Keratinocyte (primary cell): ENCODE measurements at regions not wholly inside any gene's neighbourhood (a gene's known extent, or its start where the extent isn't known, plus 50 kb on each side); places are given as distances from the start of the nearest gene placed in this dataset.

Source experiments
- DNase-seq: peaks from one replicate; pipeline ENCODE4 v3.0.0-alpha.2; 2011; ENCODE audit warnings: low read depth, missing footprints, low spot score
- FAIRE-seq: peaks from 2 replicates; lab custom pipeline; 2011; peaks lifted over from hg19 to GRCh38; lab: Jason Lieb, UNC
- H2AFZ ChIP-seq: 2 replicates; pipeline ENCODE4 v1.6.0; 2012; ENCODE audit warnings: low read length, control low read depth, inconsistent platforms; ENCODE audit not compliant: control insufficient read depth
- H3K27ac ChIP-seq: 2 replicates; pipeline ENCODE4 v1.5.1; 2011; ENCODE audit warnings: low read length; ENCODE audit not compliant: control insufficient read depth, insufficient read depth
- H3K27me3 ChIP-seq: 3 replicates; pipeline ENCODE4 v1.6.0; 2011; ENCODE audit warnings: low read length; ENCODE audit not compliant: control insufficient read depth, insufficient read depth; ENCODE audit errors: extremely low read depth
- H3K36me3 ChIP-seq, 2 experiments: 2 replicates in 1 of 2; 3 replicates in 1 of 2; pipeline ENCODE4 v1.5.1; 2011; ENCODE audit warnings: low read length in 2 of 2, mild to moderate bottlenecking in 1 of 2; ENCODE audit not compliant: control insufficient read depth in 2 of 2, insufficient read depth in 2 of 2; ENCODE audit errors: extremely low read depth in 1 of 2
- H3K4me1 ChIP-seq: 3 replicates; pipeline ENCODE4 v1.5.1; 2011; ENCODE audit warnings: low read length; ENCODE audit not compliant: control insufficient read depth, insufficient read depth; ENCODE audit errors: extremely low read depth
- H3K4me2 ChIP-seq: 3 replicates; pipeline ENCODE4 v1.6.0; 2011; ENCODE audit warnings: low read depth, low read length; ENCODE audit not compliant: control insufficient read depth, insufficient read depth; ENCODE audit errors: extremely low read depth
- H3K4me3 ChIP-seq, 3 experiments: fragments of 200-600 bp in 1 of 3; sonication (generic) in 1 of 3; 2 replicates in 2 of 3; 3 replicates in 1 of 3; pipeline ENCODE4 v1.5.1; 2011 to 2016; ENCODE audit warnings: low read length in 3 of 3, mild to moderate bottlenecking in 3 of 3, control low read depth in 2 of 3, inconsistent platforms in 1 of 3, low read depth in 1 of 3, mixed read lengths in 1 of 3, mixed run types in 1 of 3, moderate library complexity in 1 of 3; ENCODE audit not compliant: control insufficient read depth in 2 of 3, insufficient read depth in 2 of 3; ENCODE audit errors: extremely low read depth in 1 of 3
- H3K79me2 ChIP-seq: 2 replicates; pipeline ENCODE4 v1.6.0; 2012; ENCODE audit warnings: low read length; ENCODE audit not compliant: control insufficient read depth, insufficient read depth
- H3K9ac ChIP-seq: 3 replicates; pipeline ENCODE4 v1.6.0; 2011; ENCODE audit warnings: low read length; ENCODE audit not compliant: control insufficient read depth, insufficient read depth; ENCODE audit errors: extremely low read depth
- H3K9me1 ChIP-seq: 3 replicates; pipeline ENCODE4 v1.6.0; 2011; ENCODE audit warnings: low read length; ENCODE audit not compliant: control insufficient read depth, insufficient read depth; ENCODE audit errors: extremely low read depth
- H3K9me3 ChIP-seq: 2 replicates; pipeline ENCODE4 v1.5.1; 2012; ENCODE audit warnings: low read depth, low read length; ENCODE audit not compliant: control insufficient read depth
- H4K20me1 ChIP-seq: 3 replicates; pipeline ENCODE4 v1.6.0; 2011; ENCODE audit warnings: low read length; ENCODE audit not compliant: control insufficient read depth, insufficient read depth; ENCODE audit errors: extremely low read depth
- CTCF ChIP-seq, 3 experiments: IDR thresholded peaks in 1 of 3; conservative IDR thresholded peaks in 1 of 3; optimal IDR thresholded peaks in 1 of 3; 2 replicates in 2 of 3; 3 replicates in 1 of 3; pipeline versions ENCODE3 to v1.5.1; 2011; ENCODE audit warnings: low read length in 3 of 3, mild to moderate bottlenecking in 3 of 3, moderate library complexity in 2 of 3, control low read depth in 1 of 3, inconsistent platforms in 1 of 3; ENCODE audit not compliant: insufficient read depth in 2 of 3; ENCODE audit errors: extremely low read depth in 1 of 3
- EZH2 ChIP-seq: IDR thresholded peaks from one replicate; pipeline ENCODE4 v1.6.1; 2012; ENCODE audit warnings: inconsistent platforms, mild to moderate bottlenecking, low read length, moderate library complexity
- dilution Hi-C: fragments of 300-500 bp; cut with MboI; formaldehyde crosslinking; loops from one replicate; pipeline ENCODE4 v1.7.0; 2020; ENCODE audit warnings: low sequenced_read_pairs; ENCODE audit not compliant: extremely low pct_ligation_motif_present

- dilution Hi-C loops, result no loop called here
Measured at GRCh38 chr3:194801461-194802432, 116.1 kb downstream of the FAM43A start.

GRCh38 chr3:194804796-194805195, 119.1 kb downstream of the FAM43A start:
- peaks cover 22% of the 10 kb centered on the region for H3K4me1 ChIP-seq
- no peaks in the 10 kb centered on the region for H4K20me1 ChIP-seq
- no peaks in the 10 kb centered on the region for H3K9me1 ChIP-seq
- DNase-seq (no peak), FAIRE-seq (no peak)
- H3K4me2 ChIP-seq, result no peak overlapping the region
- peaks cover 17% of the 10 kb centered on the region for H3K27me3 ChIP-seq
- H3K27ac ChIP-seq, result no peak overlapping the region
- H3K36me3 ChIP-seq, result no peaks in the 10 kb centered on the region
- H2AFZ ChIP-seq, result no peak overlapping the region
- H3K4me3 ChIP-seq, result no peak overlapping the region
- H3K79me2 ChIP-seq, result no peaks in the 10 kb centered on the region
- H3K9ac ChIP-seq, result no peak overlapping the region
- no peaks in the 10 kb centered on the region for H3K9me3 ChIP-seq
- TF ChIP-seq EZH2 (no peak), CTCF (optimal IDR thresholded peaks at IDR 0.05 in 1 of 3, IDR thresholded peaks at IDR 0.05 in 1 of 3, conservative IDR thresholded peaks at IDR 0.05 in 1 of 3; ENCODE audit: extremely low read depth in 1 of 3, insufficient read depth in 2 of 3, low read length in 3 of 3) (no peak)
- dilution Hi-C loops, result no loop called here

More at GRCh38 chr3:194801461-194802432, 116.1 kb downstream of the FAM43A start:
- Histone ChIP-seq H3K79me2 (no peaks in the 10 kb centered on the region), H3K4me3 (no peak overlapping the region), H3K9ac (no peak overlapping the region), H4K20me1 (no peaks in the 10 kb centered on the region), H2AFZ (no peak overlapping the region), H3K27ac (no peak overlapping the region), H3K36me3 (no peaks in the 10 kb centered on the region), H3K9me1 (no peaks in the 10 kb centered on the region), H3K27me3 (peaks cover 17% of the 10 kb centered on the region), H3K4me2 (no peak overlapping the region), H3K9me3 (no peaks in the 10 kb centered on the region), H3K4me1 (peaks cover under 1% of the 10 kb centered on the region)
- DNase-seq, result no peak
- no peak for FAIRE-seq
- no peak for TF ChIP-seq CTCF (optimal IDR thresholded peaks at IDR 0.05 in 1 of 3, IDR thresholded peaks at IDR 0.05 in 1 of 3, conservative IDR thresholded peaks at IDR 0.05 in 1 of 3; ENCODE audit: extremely low read depth in 1 of 3, insufficient read depth in 2 of 3, low read length in 3 of 3)
